HG02610 (cell line): ENCODE measurements at regions not wholly inside any gene's neighbourhood (a gene's known extent, or its start where the extent isn't known, plus 50 kb on each side); places are given as distances from the start of the nearest gene placed in this dataset.
"Not testable (repeated sequence)": the region's sequence is repeated elsewhere in the genome, so short reads cannot be mapped to it uniquely, and the experiment has no call there.

ENCODE experiments used
- ATAC-seq: cut with Tn5 transposase; IDR thresholded peaks from one replicate; pipeline ENCODE4 v1.9.1; 2021; ENCODE audit warnings: mild to moderate bottlenecking, moderate library complexity; ENCODE audit not compliant: unreplicated experiment

GRCh38 chr13:60721063-60721462 lies 324.0 kb downstream of the TDRD3 start:
- ATAC-seq = no peak

- no peak for ATAC-seq
Observed at GRCh38 chr13:60720590-60720989, 323.6 kb downstream of the TDRD3 start.

DNA sequence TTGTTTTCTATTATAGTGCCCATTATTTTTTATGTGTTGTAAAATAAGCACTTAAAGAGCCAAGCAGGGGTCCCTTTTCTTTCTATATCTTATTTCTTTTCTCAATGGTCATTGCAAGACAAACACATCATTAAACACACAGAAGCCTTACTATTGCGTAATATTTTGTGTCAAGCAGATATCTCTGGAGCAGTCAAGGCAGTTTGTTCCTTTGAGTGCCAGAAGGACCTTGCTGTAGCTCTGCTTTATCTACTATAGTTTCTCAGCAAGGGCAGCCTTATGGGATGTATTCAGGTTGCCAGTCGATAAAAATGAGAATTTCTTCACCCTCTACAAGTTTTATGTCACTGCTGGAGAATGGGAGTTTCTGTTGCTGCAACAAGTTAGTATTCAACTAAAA lies 319.3 kb downstream of the TDRD3 start:
- ATAC-seq = no peak

- no peak for ATAC-seq
Observed at GRCh38 chr13:60707878-60708277, 310.9 kb downstream of the TDRD3 start.

DNA sequence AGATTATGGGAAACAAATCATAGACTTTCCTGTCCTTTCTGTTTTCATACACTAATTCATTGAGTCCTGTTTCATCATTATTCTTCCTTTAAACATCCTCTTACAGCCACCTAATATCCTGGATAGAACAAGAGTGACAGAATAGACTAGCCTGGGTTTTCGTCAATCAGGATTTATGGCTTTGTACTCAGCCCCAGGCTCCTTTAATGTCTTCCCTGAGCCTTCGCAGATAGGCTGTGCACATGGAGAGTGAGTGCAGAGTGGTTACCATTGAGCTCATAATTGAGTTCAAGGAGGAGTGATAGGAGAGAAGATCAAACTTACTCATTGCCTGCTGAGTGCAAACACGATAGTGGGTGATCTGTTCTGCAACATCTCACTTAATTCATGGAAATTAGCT lies 304.9 kb downstream of the TDRD3 start:
- no peak for ATAC-seq

DNA sequence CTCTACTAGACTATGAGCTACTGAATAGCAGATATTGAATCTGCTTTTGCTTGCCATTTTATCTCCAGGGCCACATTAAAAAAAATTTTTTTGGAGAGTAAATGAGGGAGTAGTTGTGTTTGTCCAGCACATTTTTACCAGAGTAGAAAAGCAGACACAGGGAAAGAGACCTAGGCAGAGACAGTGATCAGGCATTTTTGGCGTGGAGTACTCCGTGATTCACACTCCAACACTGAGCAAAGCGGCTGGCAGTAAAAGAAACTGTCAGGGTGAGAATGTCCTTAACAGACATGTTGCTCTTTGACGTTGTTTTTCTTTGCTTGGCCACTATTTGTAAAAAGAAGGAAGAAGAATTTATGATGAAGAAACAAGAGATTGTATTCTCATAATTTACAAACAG lies 304.0 kb downstream of the TDRD3 start:
- no peak for ATAC-seq

- no peak for ATAC-seq
Observed at GRCh38 chr13:60699636-60700035, 302.6 kb downstream of the TDRD3 start.

DNA sequence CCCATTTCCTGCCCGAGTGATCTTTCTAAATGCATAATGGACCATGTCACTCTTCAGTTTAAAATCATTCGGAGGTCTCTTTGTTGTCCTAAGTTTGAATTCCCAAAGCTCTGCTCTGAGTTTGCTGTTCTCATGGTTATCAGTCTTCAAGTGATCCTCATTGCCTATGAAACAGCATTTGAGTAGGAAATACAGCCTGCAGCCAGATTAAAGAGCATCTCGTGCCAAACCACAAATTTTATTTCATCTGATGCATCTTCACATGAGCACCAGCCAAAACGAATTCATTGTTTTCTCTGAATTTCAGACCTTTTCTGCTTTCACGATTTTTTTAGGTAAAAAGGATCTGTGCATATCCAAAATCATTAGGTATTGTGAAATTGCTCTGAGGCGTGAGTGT lies 299.6 kb downstream of the TDRD3 start:
- no peak for ATAC-seq

DNA sequence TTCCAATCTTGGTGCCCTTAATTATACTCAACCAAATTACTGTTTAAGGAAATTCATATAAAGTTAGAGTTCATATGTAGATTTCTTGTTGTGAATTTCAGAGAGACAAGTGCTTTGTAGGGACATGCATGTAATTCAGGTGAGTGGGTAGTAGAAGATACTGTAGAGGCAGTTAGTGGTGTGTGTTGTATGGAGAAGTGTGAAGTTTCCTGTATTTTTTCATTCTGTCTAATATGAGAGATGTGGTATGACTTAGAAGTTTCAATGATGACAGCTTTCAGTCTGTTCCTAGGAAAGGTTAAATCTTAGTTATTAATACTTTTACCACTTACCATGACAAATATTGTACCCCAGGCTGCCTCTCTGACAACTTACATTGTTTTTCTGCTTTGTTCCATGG lies 294.2 kb downstream of the TDRD3 start:
- ATAC-seq = no peak

- no peak for ATAC-seq
Observed at GRCh38 chr13:60690604-60691003, 293.6 kb downstream of the TDRD3 start.

DNA sequence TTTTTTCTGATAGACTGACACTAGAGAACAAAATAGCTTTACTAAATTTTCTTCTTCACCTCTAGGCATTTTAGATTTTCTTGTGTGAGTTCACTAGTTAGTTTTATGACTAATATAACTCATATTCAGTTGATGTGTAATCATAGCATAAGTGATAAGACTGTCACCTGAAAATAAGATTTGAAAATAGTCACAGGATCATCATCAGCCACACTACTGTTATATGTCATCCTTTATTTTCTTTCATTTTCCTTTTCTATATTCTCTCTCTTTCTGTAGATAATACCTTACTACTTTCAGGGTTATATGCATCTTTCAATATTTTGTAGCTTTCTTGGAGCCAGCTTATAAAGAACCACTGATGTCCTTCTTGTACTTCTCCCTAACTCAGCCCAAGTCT lies 292.6 kb downstream of the TDRD3 start:
- ATAC-seq = peak; percentile 66

DNA sequence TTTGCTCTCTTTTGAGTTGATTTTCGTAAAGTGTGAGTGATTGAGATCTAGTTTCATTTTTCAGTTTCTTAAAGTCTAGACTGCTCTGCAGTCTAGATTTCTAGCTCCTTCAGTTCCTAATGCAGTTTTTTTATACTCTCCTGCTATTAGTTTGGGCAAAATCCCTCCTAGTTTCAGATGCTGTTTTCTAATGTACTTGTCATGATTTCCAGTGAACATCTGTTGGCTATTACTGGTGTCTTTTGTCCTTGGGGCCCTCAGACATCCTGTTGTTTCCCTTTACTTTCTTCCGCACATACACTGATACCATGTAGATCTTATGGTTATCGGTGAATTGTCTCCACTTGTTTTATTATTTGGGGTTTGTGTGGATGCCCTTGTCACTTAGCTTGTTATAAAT lies 292.1 kb downstream of the TDRD3 start:
- no peak for ATAC-seq

GRCh38 chr13:60679928-60680694 lies 283.1 kb downstream of the TDRD3 start:
- ATAC-seq = no peak

DNA sequence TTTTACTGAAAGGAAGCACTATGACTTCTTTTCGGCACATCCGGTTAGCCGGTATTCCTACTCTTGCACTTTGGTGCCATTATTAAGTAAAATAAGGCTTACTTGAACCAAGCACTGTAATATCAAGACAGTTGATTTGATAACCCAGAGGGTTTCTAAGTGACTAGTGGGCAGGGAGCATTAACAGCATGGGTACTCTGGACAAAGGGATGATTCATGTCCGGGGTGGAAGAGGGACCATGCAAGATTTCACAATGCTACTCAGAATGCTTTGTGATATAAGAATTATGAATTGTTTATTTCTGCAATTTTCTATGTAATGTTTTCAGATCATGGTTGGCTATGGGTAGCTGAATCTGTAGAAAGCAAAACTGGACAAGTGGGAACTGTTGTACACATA lies 282.1 kb downstream of the TDRD3 start:
- no peak for ATAC-seq

- no peak for ATAC-seq
Observed at GRCh38 chr13:60671386-60671785, 274.4 kb downstream of the TDRD3 start.

- no peak for ATAC-seq
Observed at GRCh38 chr13:60663788-60664187, 266.8 kb downstream of the TDRD3 start.

DNA sequence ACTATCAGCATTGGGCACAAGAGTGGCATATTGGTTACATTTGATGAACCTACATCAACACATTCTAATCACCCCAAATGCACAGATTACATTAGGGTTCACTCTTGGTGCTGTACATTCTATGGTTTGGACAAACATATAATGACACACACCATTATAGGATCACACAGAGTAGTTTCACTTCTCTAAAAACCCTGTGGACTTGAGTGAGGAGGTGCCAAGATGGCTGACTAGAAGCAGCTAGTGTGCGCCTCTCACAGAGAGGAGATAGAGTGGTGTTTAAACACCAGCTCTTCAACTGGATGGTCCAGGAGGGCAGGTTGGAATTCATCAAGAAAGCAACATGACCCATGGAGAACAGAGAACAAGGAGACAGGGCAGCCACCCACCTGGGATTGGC lies 265.6 kb downstream of the TDRD3 start:
- no peak for ATAC-seq

- no peak for ATAC-seq
Observed at GRCh38 chr13:60661521-60661920, 264.5 kb downstream of the TDRD3 start.

- not testable (repeated sequence) for ATAC-seq
Observed at GRCh38 chr13:60657586-60657985, 260.6 kb downstream of the TDRD3 start.

DNA sequence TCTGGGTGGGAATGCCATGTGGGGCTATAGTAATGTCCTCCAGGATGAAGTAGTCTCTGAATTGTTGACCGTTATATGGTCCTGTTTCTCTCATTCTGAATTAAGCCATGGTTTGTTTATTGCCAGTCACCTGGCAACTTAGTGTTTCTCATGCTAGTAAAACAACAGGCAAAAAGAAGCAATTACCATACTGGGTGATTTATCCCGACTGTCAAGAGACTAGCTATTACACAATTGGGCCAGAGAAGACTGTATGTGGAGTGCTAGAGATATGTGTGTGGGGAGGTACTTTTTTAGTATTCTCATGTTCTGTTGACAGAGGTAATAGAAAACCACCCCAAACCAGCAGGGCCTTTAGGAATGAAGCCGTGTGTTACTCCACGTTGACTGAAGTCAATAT lies 258.2 kb downstream of the TDRD3 start:
- ATAC-seq = no peak

- no peak for ATAC-seq
Observed at GRCh38 chr13:60654415-60654814, 257.4 kb downstream of the TDRD3 start.

DNA sequence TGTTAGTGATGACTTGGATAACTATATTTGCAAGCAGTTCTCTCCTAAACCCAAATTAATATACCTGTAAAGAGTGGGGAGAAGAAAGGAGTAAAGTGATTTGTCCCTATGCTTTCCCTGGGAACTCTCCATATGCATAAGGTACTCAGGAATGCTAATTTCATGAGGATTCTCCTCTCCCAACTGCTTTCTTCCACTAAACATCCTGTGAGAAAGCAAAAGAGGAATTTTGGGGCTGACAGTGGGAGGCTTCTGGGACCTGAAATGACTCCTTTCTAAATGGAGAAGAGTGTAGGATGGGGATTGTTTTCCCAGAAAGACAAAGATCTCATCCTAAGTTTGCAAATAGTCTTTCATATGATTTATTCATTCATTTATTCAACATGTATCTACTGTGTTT lies 250.5 kb downstream of the TDRD3 start:
- no peak for ATAC-seq

DNA sequence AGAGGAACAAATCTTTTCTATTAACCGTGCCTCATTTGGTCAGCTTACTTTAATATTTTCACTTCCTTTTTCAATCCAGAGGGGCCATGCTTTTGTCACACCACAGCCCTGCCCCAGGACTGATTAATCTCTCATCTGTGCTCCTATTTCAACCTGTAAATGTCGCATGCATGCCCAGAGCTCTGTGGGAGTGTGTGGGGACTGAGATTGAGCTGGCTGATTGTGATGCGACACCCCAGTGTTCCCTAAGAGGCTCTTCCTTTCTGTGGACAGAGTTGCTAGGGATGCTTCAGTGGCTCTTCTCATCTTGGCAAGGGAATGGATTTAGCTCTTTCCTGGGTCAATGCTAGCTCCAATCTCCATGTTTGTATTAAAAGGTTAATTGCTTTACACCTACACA lies 249.6 kb downstream of the TDRD3 start:
- no peak for ATAC-seq
